Vagina (tissue), 2 donors: ENCODE measurements at regions not wholly inside any gene's neighbourhood (a gene's known extent, or its start where the extent isn't known, plus 50 kb on each side); places are given as distances from the start of the nearest gene placed in this dataset.

Experiments used
- DNase-seq, 2 donors: peaks; one replicate each; pipeline ENCODE4 v3.0.0-alpha.2; 2017; ENCODE audit errors: extremely low spot score in 2 of 2
- H3K27ac ChIP-seq: fragments of 200-600 bp; sonication (generic); one replicate; pipeline ENCODE4 v1.5.1; 2019
- H3K27me3 ChIP-seq: fragments of 200-600 bp; sonication (generic); one replicate; pipeline ENCODE4 v1.5.1; 2019
- H3K36me3 ChIP-seq, 2 donors: fragments of 200-600 bp; sonication (generic); one replicate each; pipeline ENCODE4 v1.5.1; 2017 to 2019
- H3K4me1 ChIP-seq: fragments of 200-600 bp; sonication (generic); one replicate; pipeline ENCODE4 v1.5.1; 2019
- H3K4me3 ChIP-seq, 2 donors: fragments of 200-600 bp; sonication (generic); 1 replicate in 1 of 2; 2 replicates in 1 of 2; pipeline ENCODE4 v1.5.1; 2016 to 2019
- H3K9me3 ChIP-seq: fragments of 200-600 bp; sonication (generic); one replicate; pipeline ENCODE4 v1.5.1; 2019
- POLR2A ChIP-seq, 2 donors: fragments of 450-650 bp; IDR thresholded peaks; one replicate each; pipeline ENCODE4 v1.6.1; 2017; ENCODE audit warnings: antibody characterized with exemption in 2 of 2, mild to moderate bottlenecking in 2 of 2, moderate library complexity in 2 of 2
- POLR2AphosphoS5 ChIP-seq, 2 donors: sonication (generic); formaldehyde crosslinking; IDR thresholded peaks; one replicate each; pipeline ENCODE4 v1.9.0; 2017; ENCODE audit warnings: antibody characterized with exemption in 2 of 2, mild to moderate bottlenecking in 2 of 2, low read depth in 1 of 2; ENCODE audit not compliant: insufficient read depth in 1 of 2
- intact Hi-C: fragments of 100-400 bp; cut with DNase I; formaldehyde crosslinking; loops from one replicate; pipeline ENCODE4 v1.15.1; 2023
- TF ChIP-seq, protein P1 (sequence below), 3 experiments: fragments of 450-650 bp in 2 of 3; fragments of 200-600 bp in 1 of 3; sonication (generic) in 1 of 3; IDR thresholded peaks; one replicate each; pipeline ENCODE4 v1.5.1; 2017 to 2019; ENCODE audit warnings: antibody characterized with exemption in 3 of 3, mild to moderate bottlenecking in 2 of 3, moderate library complexity in 2 of 3

DNA sequence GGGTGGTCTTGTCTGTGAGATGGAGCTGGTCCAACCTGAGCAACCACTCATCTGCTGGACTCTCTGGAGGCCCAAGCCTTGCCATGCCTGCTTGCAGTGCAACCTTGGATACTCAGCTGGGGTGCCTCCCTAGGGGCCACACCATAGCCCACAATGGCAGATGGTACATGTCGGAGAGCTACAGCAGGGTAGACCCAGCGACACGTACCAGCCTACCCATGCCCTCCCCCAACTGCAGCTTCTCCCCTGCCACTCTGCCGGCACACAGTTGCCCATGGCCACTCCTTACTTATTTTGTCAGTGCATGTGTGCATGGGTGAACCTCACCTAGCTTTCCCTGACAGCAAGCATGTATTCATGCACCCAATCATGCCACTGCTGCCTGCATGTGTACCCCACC, 690.9 kb downstream of the CCDC85A start:
- no peaks in the 10 kb centered on the region for H3K36me3 ChIP-seq
- no peak overlapping the region for H3K27ac ChIP-seq
- H3K4me3 ChIP-seq: no peak overlapping the region
- intact Hi-C loops: no loop called here
- no peaks in the 10 kb centered on the region for H3K9me3 ChIP-seq
- no peak for DNase-seq
- no peaks in the 10 kb centered on the region for H3K27me3 ChIP-seq
- TF ChIP-seq, protein P1, sequence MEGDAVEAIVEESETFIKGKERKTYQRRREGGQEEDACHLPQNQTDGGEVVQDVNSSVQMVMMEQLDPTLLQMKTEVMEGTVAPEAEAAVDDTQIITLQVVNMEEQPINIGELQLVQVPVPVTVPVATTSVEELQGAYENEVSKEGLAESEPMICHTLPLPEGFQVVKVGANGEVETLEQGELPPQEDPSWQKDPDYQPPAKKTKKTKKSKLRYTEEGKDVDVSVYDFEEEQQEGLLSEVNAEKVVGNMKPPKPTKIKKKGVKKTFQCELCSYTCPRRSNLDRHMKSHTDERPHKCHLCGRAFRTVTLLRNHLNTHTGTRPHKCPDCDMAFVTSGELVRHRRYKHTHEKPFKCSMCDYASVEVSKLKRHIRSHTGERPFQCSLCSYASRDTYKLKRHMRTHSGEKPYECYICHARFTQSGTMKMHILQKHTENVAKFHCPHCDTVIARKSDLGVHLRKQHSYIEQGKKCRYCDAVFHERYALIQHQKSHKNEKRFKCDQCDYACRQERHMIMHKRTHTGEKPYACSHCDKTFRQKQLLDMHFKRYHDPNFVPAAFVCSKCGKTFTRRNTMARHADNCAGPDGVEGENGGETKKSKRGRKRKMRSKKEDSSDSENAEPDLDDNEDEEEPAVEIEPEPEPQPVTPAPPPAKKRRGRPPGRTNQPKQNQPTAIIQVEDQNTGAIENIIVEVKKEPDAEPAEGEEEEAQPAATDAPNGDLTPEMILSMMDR (IDR thresholded peaks at IDR 0.05): no peak
- TF ChIP-seq POLR2AphosphoS5 (IDR thresholded peaks at IDR 0.05; ENCODE audit: insufficient read depth in 1 of 2, low read depth in 1 of 2): no peak
- TF ChIP-seq POLR2A (IDR thresholded peaks at IDR 0.05): no peak
- H3K4me1 ChIP-seq: no peaks in the 10 kb centered on the region

DNA sequence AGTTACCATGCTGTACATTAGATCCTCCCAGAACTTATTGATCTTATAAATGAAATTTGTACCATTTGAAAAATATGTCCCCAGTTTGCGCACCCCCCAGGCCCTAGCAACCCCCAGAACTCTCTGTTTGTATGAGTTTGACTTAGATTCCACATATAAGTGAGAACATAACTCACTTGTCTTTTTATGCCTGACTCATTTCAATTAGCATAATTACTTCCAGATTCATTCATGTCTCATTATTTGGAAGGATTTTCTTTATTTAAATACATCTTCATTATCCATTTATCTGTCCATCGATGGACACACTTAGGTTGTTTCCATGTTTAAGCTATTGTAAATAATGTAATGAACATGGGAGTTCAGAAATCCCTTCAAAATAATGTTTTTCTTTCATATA, 705.9 kb downstream of the CCDC85A start:
- intact Hi-C loops: no loop called here
- H3K4me1 ChIP-seq: no peaks in the 10 kb centered on the region

DNA sequence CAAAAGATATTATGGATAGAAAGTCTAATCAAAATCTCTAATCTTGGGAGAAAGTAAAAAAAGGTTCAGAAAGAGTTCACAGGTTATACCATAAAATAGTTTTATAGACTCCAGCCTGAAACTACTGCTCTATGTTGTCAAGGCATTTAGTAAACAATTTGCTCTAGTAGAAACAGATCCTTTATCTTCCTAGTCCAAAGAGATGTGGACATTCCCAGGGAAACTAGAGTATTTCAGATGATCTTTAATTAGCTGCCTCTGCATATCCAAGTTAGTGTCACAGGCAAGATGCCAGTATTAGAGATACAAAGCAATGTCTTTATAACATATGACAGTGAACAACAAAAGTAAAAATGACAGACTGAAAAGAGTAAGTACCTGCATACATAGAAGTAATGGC, 708.6 kb downstream of the CCDC85A start:
- H3K36me3 ChIP-seq: no peaks in the 10 kb centered on the region
- H3K4me3 ChIP-seq: no peak overlapping the region
- no peak for DNase-seq
- no peaks in the 10 kb centered on the region for H3K9me3 ChIP-seq
- TF ChIP-seq, protein P1 (IDR thresholded peaks at IDR 0.05): no peak
- TF ChIP-seq POLR2A (IDR thresholded peaks at IDR 0.05) (no peak), POLR2AphosphoS5 (IDR thresholded peaks at IDR 0.05; ENCODE audit: insufficient read depth in 1 of 2, low read depth in 1 of 2) (no peak)
- H3K27me3 ChIP-seq: no peaks in the 10 kb centered on the region
- intact Hi-C loops: no loop called here
- no peak overlapping the region for H3K27ac ChIP-seq
- H3K4me1 ChIP-seq: no peaks in the 10 kb centered on the region

More for the DNA sequence above, 705.9 kb downstream of the CCDC85A start:
- no peak overlapping the region for H3K4me3 ChIP-seq
- TF ChIP-seq POLR2A (IDR thresholded peaks at IDR 0.05): no peak
- TF ChIP-seq, protein P1 (IDR thresholded peaks at IDR 0.05): no peak
- no peak for TF ChIP-seq POLR2AphosphoS5 (IDR thresholded peaks at IDR 0.05; ENCODE audit: insufficient read depth in 1 of 2, low read depth in 1 of 2)
- H3K36me3 ChIP-seq: no peaks in the 10 kb centered on the region
- no peaks in the 10 kb centered on the region for H3K27me3 ChIP-seq
- no peaks in the 10 kb centered on the region for H3K9me3 ChIP-seq
- no peak for DNase-seq
- no peak overlapping the region for H3K27ac ChIP-seq

DNA sequence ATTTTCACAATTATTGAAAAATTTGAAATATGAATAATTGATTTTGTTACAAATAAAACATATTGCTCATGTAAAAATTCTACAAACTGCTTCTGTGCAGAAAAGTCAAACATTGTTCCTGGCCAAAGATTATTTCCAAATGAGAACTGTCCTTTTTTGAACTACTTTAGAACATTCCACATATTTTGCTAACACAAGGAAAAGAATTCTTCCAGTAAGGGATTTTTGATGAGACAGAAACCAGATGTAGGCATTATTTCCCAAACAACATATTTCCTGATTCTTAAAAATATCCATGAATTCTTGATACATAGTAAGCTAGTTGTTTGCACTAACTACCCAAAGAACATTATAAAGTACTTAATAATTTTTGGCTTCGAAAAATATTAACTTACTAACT, 715.2 kb downstream of the CCDC85A start:
- TF ChIP-seq, protein P1 (IDR thresholded peaks at IDR 0.05): no peak
- no peak for TF ChIP-seq POLR2A (IDR thresholded peaks at IDR 0.05)
- no peak for TF ChIP-seq POLR2AphosphoS5 (IDR thresholded peaks at IDR 0.05; ENCODE audit: insufficient read depth in 1 of 2, low read depth in 1 of 2)
- DNase-seq: no peak
- Histone ChIP-seq H3K4me3 (no peak overlapping the region), H3K36me3 (no peaks in the 10 kb centered on the region), H3K27me3 (no peaks in the 10 kb centered on the region), H3K9me3 (no peaks in the 10 kb centered on the region), H3K4me1 (no peaks in the 10 kb centered on the region), H3K27ac (no peak overlapping the region)
- intact Hi-C loops: no loop called here

- TF ChIP-seq POLR2AphosphoS5 (IDR thresholded peaks at IDR 0.05; ENCODE audit: insufficient read depth in 1 of 2, low read depth in 1 of 2): no peak
- no peak for TF ChIP-seq POLR2A (IDR thresholded peaks at IDR 0.05)
- TF ChIP-seq, protein P1 (IDR thresholded peaks at IDR 0.05): no peak
- Histone ChIP-seq H3K4me3 (no peak overlapping the region), H3K4me1 (no peaks in the 10 kb centered on the region), H3K9me3 (no peaks in the 10 kb centered on the region), H3K27me3 (no peaks in the 10 kb centered on the region), H3K36me3 (no peaks in the 10 kb centered on the region), H3K27ac (no peak overlapping the region)
- intact Hi-C loops: no loop called here
- no peak for DNase-seq
Observed at GRCh38 chr2:56912490-56912889, 728.7 kb downstream of the CCDC85A start.
